ENCODE measurements at regions not wholly inside any gene's neighbourhood (a gene's known extent, or its start where the extent isn't known, plus 50 kb on each side); places are given as distances from the start of the nearest gene placed in this dataset.

GRCh38 chr20:61053889-61054288 is 198.2 kb upstream of the CDH4 start:
- H3K4me3 Mint-ChIP-seq (ENCODE audit: unreplicated experiment): no peak overlapping the region
- H3K27me3 Mint-ChIP-seq (ENCODE audit: low read depth, unreplicated experiment): peaks cover 59% of the 10 kb centered on the region
- H3K4me2 ChIP-seq (ENCODE audit: low read length): no peak overlapping the region
- no peaks in the 10 kb centered on the region for H3K9me3 ChIP-seq (ENCODE audit: insufficient read depth, low read depth, low read length)
- DNase-seq (ENCODE audit: low read depth) (no peak), FAIRE-seq (no peak)
- no peaks in the 10 kb centered on the region for H3K36me3 ChIP-seq (ENCODE audit: insufficient read depth, low read length)
- H3K79me2 ChIP-seq (ENCODE audit: insufficient read depth, low read length): no peaks in the 10 kb centered on the region
- TF ChIP-seq CTCF (IDR thresholded peaks at IDR 0.05; ENCODE audit: insufficient read depth, low read depth, low read length) (no peak), EZH2 (IDR thresholded peaks at IDR 0.05; ENCODE audit: insufficient read depth, low read length) (no peak)
- H3K27ac Mint-ChIP-seq (ENCODE audit: unreplicated experiment): no peak overlapping the region
- peaks cover 3% of the 10 kb centered on the region for H3K9me3 Mint-ChIP-seq (ENCODE audit: unreplicated experiment)
- H4K20me1 ChIP-seq (ENCODE audit: insufficient read depth, low read length): no peaks in the 10 kb centered on the region
- no peaks in the 10 kb centered on the region for H3K4me1 Mint-ChIP-seq (ENCODE audit: low read depth, unreplicated experiment)
- H3K4me1 ChIP-seq (ENCODE audit: insufficient read depth, low read length): no peaks in the 10 kb centered on the region
- no peak overlapping the region for H3K9ac ChIP-seq (ENCODE audit: low read length)
- H3K4me3 ChIP-seq (ENCODE audit: insufficient read depth, low read depth, low read length): no peak overlapping the region
- no peaks in the 10 kb centered on the region for H3K27me3 ChIP-seq (ENCODE audit: insufficient read depth, low read length)
- H3K36me3 Mint-ChIP-seq (ENCODE audit: low read depth, unreplicated experiment): no peaks in the 10 kb centered on the region
- no peak overlapping the region for H2AFZ ChIP-seq (ENCODE audit: low read depth, low read length)
- H3K27ac ChIP-seq (ENCODE audit: low read depth, low read length): no peak overlapping the region

DNA sequence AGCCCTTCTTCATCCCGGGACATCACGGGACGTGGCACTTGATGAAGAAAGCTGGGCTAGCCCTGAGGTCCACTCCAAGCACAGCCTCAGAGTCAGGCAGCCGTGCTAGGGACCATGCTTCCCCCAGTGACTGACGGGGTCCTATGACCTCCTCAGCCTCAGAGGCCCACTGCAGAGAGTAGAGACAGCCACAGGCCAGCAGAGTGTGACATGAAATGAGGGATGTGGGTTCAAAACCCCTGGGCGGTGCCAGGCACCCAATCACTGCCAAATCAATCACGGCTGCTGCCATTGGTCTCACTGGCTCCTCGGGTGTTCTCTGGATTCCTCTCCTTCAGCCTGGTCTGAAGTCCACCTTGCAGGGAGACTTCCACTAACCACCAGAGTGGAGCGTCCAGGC is 197.7 kb upstream of the CDH4 start:
- FAIRE-seq (no peak), DNase-seq (ENCODE audit: low read depth) (no peak)
- Histone ChIP-seq H3K9me3 (ENCODE audit: insufficient read depth, low read depth, low read length) (no peaks in the 10 kb centered on the region), H3K79me2 (ENCODE audit: insufficient read depth, low read length) (no peaks in the 10 kb centered on the region), H3K36me3 (ENCODE audit: insufficient read depth, low read length) (no peaks in the 10 kb centered on the region), H3K9ac (ENCODE audit: low read length) (no peak overlapping the region), H3K27me3 (ENCODE audit: insufficient read depth, low read length) (no peaks in the 10 kb centered on the region), H3K4me3 (ENCODE audit: insufficient read depth, low read depth, low read length) (no peak overlapping the region), H3K4me2 (ENCODE audit: low read length) (no peak overlapping the region), H4K20me1 (ENCODE audit: insufficient read depth, low read length) (no peaks in the 10 kb centered on the region), H2AFZ (ENCODE audit: low read depth, low read length) (no peak overlapping the region), H3K27ac (ENCODE audit: low read depth, low read length) (no peak overlapping the region), H3K4me1 (ENCODE audit: insufficient read depth, low read length) (no peaks in the 10 kb centered on the region)
- Mint-ChIP-seq H3K9me3 (ENCODE audit: unreplicated experiment) (peaks cover 3% of the 10 kb centered on the region), H3K36me3 (ENCODE audit: low read depth, unreplicated experiment) (no peaks in the 10 kb centered on the region), H3K4me3 (ENCODE audit: unreplicated experiment) (no peak overlapping the region), H3K4me1 (ENCODE audit: low read depth, unreplicated experiment) (no peaks in the 10 kb centered on the region), H3K27me3 (ENCODE audit: low read depth, unreplicated experiment) (peaks cover 62% of the 10 kb centered on the region), H3K27ac (ENCODE audit: unreplicated experiment) (no peak overlapping the region)
- TF ChIP-seq CTCF (IDR thresholded peaks at IDR 0.05; ENCODE audit: insufficient read depth, low read depth, low read length) (no peak), EZH2 (IDR thresholded peaks at IDR 0.05; ENCODE audit: insufficient read depth, low read length) (no peak)

- Histone ChIP-seq H4K20me1 (ENCODE audit: insufficient read depth, low read length) (no peaks in the 10 kb centered on the region), H3K4me1 (ENCODE audit: insufficient read depth, low read length) (no peaks in the 10 kb centered on the region), H3K9ac (ENCODE audit: low read length) (no peak overlapping the region), H3K27ac (ENCODE audit: low read depth, low read length) (no peak overlapping the region), H2AFZ (ENCODE audit: low read depth, low read length) (no peak overlapping the region), H3K79me2 (ENCODE audit: insufficient read depth, low read length) (no peaks in the 10 kb centered on the region), H3K9me3 (ENCODE audit: insufficient read depth, low read depth, low read length) (no peaks in the 10 kb centered on the region), H3K27me3 (ENCODE audit: insufficient read depth, low read length) (no peaks in the 10 kb centered on the region), H3K4me3 (ENCODE audit: insufficient read depth, low read depth, low read length) (no peak overlapping the region), H3K4me2 (ENCODE audit: low read length) (no peak overlapping the region), H3K36me3 (ENCODE audit: insufficient read depth, low read length) (no peaks in the 10 kb centered on the region)
- Mint-ChIP-seq H3K36me3 (ENCODE audit: low read depth, unreplicated experiment) (no peaks in the 10 kb centered on the region), H3K4me3 (ENCODE audit: unreplicated experiment) (no peak overlapping the region), H3K27me3 (ENCODE audit: low read depth, unreplicated experiment) (peaks cover 63% of the 10 kb centered on the region), H3K27ac (ENCODE audit: unreplicated experiment) (no peak overlapping the region), H3K4me1 (ENCODE audit: low read depth, unreplicated experiment) (no peaks in the 10 kb centered on the region), H3K9me3 (ENCODE audit: unreplicated experiment) (peaks cover 3% of the 10 kb centered on the region)
- no peak for FAIRE-seq
- no peak for DNase-seq (ENCODE audit: low read depth)
- TF ChIP-seq CTCF (IDR thresholded peaks at IDR 0.05; ENCODE audit: insufficient read depth, low read depth, low read length): no peak
- TF ChIP-seq EZH2 (IDR thresholded peaks at IDR 0.05; ENCODE audit: insufficient read depth, low read length): no peak
These were observed 196.7 kb upstream of the CDH4 start for GRCh38 chr20:61055180-61056010.

Data from astrocyte (in vitro differentiated cells and primary cell).